ENCODE measurements at regions not wholly inside any gene's neighbourhood (a gene's known extent, or its start where the extent isn't known, plus 50 kb on each side); places are given as distances from the start of the nearest gene placed in this dataset.

DNA sequence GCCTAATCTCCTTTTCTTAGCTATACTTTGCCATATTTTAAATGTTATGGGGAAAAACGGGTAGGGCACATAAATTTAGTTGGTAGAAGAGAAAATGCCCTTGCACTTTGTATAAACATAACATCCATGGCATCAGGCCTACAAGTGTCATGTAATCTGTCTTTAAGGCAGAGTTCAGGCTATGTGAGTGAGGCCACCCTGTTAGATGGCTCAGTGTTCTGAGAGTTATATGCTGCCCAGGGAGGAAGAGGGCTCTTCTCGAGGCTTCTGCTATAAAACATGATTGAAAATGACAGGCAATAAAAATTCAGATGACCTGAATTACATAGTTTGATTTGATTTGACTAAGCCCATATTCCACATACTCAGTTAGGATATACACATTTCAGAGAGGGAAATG, 553.6 kb upstream of the MAP3K7 start:
- WGBS, 2 donors: 52 to 53% methylated on average over 2 of the region's 2 CpGs
- Histone ChIP-seq H3K27me3 (no peaks in the 10 kb centered on the region), H3K4me3 (no peak overlapping the region), H3K36me3 (no peaks in the 10 kb centered on the region), H3K27ac (no peak overlapping the region), H3K9me3 (no peaks in the 10 kb centered on the region), H3K4me1 (no peaks in the 10 kb centered on the region)
- no peak for TF ChIP-seq POLR2AphosphoS5 (IDR thresholded peaks at IDR 0.05)
- TF ChIP-seq, protein P1, sequence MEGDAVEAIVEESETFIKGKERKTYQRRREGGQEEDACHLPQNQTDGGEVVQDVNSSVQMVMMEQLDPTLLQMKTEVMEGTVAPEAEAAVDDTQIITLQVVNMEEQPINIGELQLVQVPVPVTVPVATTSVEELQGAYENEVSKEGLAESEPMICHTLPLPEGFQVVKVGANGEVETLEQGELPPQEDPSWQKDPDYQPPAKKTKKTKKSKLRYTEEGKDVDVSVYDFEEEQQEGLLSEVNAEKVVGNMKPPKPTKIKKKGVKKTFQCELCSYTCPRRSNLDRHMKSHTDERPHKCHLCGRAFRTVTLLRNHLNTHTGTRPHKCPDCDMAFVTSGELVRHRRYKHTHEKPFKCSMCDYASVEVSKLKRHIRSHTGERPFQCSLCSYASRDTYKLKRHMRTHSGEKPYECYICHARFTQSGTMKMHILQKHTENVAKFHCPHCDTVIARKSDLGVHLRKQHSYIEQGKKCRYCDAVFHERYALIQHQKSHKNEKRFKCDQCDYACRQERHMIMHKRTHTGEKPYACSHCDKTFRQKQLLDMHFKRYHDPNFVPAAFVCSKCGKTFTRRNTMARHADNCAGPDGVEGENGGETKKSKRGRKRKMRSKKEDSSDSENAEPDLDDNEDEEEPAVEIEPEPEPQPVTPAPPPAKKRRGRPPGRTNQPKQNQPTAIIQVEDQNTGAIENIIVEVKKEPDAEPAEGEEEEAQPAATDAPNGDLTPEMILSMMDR (IDR thresholded peaks at IDR 0.05): no peak
- TF ChIP-seq EP300 (IDR thresholded peaks at IDR 0.05): no peak
- TF ChIP-seq POLR2A (IDR thresholded peaks at IDR 0.05): no peak
- DNase-seq (no peak), ATAC-seq (ENCODE audit: low FRiP score in 2 of 2) (no peak)

DNA sequence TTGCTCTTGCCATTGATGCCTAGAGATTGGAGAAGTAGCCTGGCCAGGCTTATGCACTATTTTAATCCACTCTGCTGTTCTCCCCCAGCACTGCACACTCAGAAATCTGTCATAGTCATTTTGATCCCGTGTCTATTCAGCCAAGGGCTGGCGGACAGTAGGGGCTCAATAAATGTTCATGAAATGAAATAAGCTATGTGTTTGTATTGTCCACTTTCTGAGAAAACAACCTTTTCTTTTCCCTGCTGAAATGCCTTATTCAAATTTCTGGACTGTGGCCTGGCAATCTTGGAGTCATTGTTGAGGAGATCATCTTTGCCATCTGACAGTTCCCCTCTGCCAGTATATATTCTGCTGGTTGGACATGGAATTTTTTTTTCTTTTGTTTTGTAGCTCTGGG, 550.4 kb upstream of the MAP3K7 start:
- H3K27ac ChIP-seq: no peak overlapping the region
- ATAC-seq (ENCODE audit: low FRiP score in 2 of 2) (no peak), DNase-seq (no peak)
- 92 to 95% methylated on average over 2 of the region's 2 CpGs for WGBS, 2 donors
- H3K27me3 ChIP-seq: no peaks in the 10 kb centered on the region
- H3K9me3 ChIP-seq: no peaks in the 10 kb centered on the region
- H3K4me3 ChIP-seq: no peak overlapping the region
- H3K4me1 ChIP-seq: no peaks in the 10 kb centered on the region
- TF ChIP-seq, protein P1 (IDR thresholded peaks at IDR 0.05): no peak
- no peak for TF ChIP-seq POLR2A (IDR thresholded peaks at IDR 0.05)
- TF ChIP-seq POLR2AphosphoS5 (IDR thresholded peaks at IDR 0.05): no peak
- no peak for TF ChIP-seq EP300 (IDR thresholded peaks at IDR 0.05)
- H3K36me3 ChIP-seq: no peaks in the 10 kb centered on the region

DNA sequence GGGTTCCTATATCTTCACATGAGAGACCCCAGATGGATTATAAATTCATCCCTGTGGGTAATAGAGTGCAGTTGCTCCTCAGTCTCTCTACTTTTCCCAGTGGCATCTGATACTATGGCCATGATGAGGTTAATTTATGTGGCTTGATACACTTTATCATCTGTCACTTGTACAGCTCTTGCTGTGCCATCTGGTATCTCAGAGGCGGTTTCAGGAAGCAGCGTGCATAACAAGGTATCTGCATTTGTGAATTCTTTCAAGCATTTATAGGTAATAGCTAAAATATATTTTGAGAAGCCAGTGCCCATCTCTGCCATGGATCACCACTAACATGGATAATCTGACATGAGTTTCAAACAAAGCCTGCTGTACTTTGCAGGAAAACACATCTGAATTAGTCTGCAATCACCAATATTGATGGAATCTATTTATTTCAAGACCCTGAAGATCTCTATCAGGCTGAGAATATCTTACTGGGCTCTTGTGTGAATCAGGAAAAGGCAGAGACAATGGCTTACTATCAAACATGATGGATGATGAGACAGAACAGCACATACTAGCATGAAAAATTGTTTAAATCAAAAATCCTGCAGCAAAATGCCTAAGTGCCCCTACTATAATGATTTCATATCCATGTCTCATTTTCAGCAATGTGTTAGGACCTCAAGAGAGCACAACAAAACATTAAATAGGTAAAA, 548.7 kb upstream of the MAP3K7 start:
- H3K4me1 ChIP-seq: no peaks in the 10 kb centered on the region
- ATAC-seq (ENCODE audit: low FRiP score in 2 of 2): no peak
- 66 to 74% methylated on average over 2 of the region's 2 CpGs for WGBS, 2 donors
- H3K27me3 ChIP-seq: no peaks in the 10 kb centered on the region
- H3K36me3 ChIP-seq: no peaks in the 10 kb centered on the region
- H3K9me3 ChIP-seq: no peaks in the 10 kb centered on the region
- no peak for DNase-seq
- H3K4me3 ChIP-seq: no peak overlapping the region
- no peak for TF ChIP-seq POLR2A (IDR thresholded peaks at IDR 0.05)
- no peak overlapping the region for H3K27ac ChIP-seq

DNA sequence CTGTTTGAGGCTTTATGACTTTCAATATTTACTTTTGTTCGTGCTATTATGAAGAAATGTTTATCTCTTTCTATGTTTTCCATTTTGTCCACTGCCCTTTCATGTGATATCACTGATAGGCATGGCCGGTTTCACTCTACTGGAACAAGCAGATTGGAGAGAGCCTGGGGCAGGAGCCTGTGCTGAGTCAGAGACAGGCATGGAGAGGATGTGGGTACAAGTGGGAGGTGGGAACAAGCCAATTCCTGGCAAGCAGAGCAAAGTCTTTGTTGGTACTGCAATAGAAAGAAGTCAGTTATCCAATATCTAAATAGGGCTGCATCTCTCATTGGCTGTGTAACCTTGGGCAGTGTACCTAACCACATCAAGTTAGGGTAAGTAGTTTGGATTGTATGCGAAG, 545.6 kb upstream of the MAP3K7 start:
- ATAC-seq (ENCODE audit: low FRiP score in 2 of 2) (no peak), DNase-seq (no peak)
- no peak overlapping the region for H3K27ac ChIP-seq
- H3K9me3 ChIP-seq: no peaks in the 10 kb centered on the region
- TF ChIP-seq POLR2AphosphoS5 (IDR thresholded peaks at IDR 0.05) (no peak), EP300 (IDR thresholded peaks at IDR 0.05) (no peak), POLR2A (IDR thresholded peaks at IDR 0.05) (no peak)
- TF ChIP-seq, protein P1 (IDR thresholded peaks at IDR 0.05): no peak
- WGBS, 2 donors: 66 to 74% methylated on average over 3 of the region's 3 CpGs
- H3K4me3 ChIP-seq: no peak overlapping the region
- no peaks in the 10 kb centered on the region for H3K36me3 ChIP-seq
- no peaks in the 10 kb centered on the region for H3K4me1 ChIP-seq
- H3K27me3 ChIP-seq: no peaks in the 10 kb centered on the region

DNA sequence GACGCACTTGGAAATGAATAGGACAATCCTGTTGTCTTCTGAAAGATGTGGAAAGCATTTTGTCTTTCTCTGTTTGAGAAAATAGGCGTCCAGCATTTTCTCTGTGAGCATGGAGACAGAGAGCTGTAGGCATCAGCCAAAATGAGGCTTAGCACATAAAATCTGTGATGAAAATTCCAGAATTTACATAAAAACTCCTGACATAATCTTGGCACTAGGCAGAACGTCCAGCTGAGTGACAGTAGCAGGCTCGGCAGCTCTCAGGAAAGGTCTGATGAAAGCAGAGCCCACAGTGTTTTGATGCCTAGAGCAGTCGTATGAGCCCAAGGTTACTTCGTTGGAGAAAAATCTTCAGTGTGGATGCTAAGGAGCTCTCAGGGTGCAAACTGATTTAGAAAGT, 543.3 kb upstream of the MAP3K7 start:
- 68 to 72% methylated on average over 6 of the region's 6 CpGs for WGBS, 2 donors

More for the DNA sequence above, 543.3 kb upstream of the MAP3K7 start:
- Histone ChIP-seq H3K9me3 (no peaks in the 10 kb centered on the region), H3K27me3 (no peaks in the 10 kb centered on the region), H3K27ac (no peak overlapping the region), H3K4me3 (no peak overlapping the region), H3K4me1 (no peaks in the 10 kb centered on the region), H3K36me3 (no peaks in the 10 kb centered on the region)
- DNase-seq (no peak), ATAC-seq (ENCODE audit: low FRiP score in 2 of 2) (no peak)
- TF ChIP-seq POLR2AphosphoS5 (IDR thresholded peaks at IDR 0.05) (no peak), EP300 (IDR thresholded peaks at IDR 0.05) (no peak), POLR2A (IDR thresholded peaks at IDR 0.05) (no peak)
- TF ChIP-seq, protein P1 (IDR thresholded peaks at IDR 0.05): no peak

Data from upper lobe of left lung (tissue), 6 donors.